Middle frontal gyrus (tissue), 1 donor: ENCODE measurements at regions not wholly inside any gene's neighbourhood (a gene's known extent, or its start where the extent isn't known, plus 50 kb on each side); places are given as distances from the start of the nearest gene placed in this dataset.
"Not testable (repeated sequence)": the region's sequence is repeated elsewhere in the genome, so short reads cannot be mapped to it uniquely, and the experiment has no call there.

Experiments
- DNase-seq: peaks from one replicate; pipeline ENCODE4 v3.0.0-alpha.2; 2015; ENCODE audit warnings: low spot score; ENCODE audit errors: extremely low spot score

DNA sequence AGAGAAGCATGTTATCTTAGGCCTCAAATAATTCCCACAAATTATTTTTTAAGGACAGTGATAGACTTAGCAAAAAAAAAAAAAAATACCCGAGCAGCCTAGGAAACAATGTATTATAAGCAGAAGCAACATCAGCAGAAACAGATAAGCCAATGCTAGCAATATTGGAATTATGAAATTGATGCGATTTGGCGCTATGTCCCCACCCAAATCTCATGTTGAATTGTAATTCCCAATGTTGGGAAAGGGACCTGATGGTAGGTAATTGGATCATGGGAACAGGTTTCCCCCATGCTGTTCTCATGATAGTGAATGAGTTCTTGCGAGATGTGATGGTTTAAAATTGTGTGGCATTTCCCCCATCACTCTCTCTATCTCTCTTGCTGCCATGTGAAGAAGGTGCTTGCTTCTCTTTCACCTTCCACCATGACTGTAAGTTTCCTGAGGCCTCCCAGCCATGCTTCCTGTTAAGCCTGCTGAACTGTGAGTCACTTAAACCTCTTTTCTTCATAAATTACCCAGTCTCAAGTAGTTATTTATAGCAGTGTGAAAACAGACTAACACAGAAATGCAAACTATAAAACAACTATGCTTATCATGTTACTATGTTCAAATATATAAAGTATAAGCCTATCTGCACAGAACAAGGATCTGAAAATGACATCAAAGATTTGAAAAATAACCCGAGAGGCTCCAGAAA, 75.6 kb upstream of the HIVEP3 start:
- no peak for DNase-seq

DNA sequence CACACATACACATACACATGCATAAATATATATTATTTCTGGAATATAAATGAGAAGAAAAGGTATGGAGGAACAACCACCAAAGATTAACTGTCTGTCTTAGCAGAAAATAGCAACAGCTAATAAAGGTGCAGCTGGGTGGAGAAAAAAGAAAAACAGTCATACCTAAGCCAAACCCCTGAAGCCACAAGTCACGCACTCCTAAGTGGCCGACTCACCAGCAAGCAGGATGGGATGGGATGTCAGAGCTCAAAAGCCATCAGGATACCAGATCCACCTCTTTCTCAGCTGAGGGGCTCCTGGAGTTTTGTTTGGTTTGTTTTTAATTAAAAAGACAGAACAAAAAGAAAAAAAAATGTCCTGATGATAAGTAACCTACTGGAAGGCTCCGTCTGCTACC, 64.7 kb upstream of the HIVEP3 start:
- DNase-seq: no peak

DNA sequence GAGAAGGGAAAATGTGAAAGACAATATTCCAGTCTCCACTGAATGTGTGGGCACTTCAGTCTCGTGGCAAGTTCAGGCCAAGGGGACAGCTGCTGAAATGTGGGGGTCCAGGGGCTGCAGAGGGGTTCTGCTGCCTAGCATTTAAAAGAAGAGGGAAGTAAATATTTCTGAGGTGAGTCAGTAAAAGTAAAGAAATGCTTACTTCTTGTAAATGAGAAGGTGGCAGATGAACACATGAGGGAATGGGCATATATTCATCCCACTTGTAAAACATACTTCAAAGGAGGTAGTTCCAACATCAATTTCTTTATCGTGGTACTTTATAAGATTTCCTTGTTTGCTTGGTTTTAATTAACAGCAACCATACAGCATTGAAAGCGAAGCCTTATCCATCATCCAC, 63.1 kb upstream of the HIVEP3 start:
- no peak for DNase-seq

DNA sequence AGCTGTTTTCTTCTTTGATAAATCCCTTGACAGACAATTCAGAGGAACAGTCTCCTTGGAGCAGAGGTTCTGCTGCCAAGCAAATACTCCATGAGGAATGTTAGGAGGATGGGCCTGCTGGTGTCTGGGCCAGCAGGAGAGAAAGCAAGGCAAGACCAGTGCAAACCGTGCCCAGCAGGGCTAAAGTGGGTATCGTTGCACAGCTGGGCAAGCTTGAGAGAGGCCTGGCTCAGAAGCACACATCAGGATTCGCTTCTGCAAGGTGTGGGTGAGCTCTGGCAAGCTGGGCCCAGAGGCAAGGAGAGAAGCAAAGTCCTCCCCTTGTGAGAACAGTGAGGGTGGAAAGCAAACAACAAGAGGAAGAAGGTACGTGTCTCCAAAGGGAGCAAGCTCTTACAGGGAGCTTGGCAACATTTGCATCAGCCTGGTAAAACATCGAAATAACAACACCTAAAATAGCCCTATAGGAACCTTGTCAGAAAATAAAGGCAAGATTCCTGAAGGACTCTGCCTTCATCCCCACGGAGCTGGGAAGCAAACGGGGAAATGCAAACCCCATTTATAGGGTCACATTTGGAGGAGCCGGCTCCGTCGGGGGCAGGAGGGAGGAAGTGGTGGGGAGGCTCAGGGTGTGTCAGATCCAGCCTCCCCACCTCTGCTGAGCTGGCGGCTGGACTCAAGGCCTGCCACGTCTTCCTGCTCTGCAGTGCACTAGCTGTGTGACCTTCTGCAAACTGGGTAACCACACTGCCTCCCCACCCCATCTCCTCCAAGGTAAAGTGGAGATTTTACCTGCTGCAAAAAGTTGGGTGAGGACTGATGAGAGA, 62.3 kb upstream of the HIVEP3 start:
- no peak for DNase-seq

- DNase-seq: no peak
Observed at GRCh38 chr1:41978986-41979385, 60.3 kb upstream of the HIVEP3 start.

DNA sequence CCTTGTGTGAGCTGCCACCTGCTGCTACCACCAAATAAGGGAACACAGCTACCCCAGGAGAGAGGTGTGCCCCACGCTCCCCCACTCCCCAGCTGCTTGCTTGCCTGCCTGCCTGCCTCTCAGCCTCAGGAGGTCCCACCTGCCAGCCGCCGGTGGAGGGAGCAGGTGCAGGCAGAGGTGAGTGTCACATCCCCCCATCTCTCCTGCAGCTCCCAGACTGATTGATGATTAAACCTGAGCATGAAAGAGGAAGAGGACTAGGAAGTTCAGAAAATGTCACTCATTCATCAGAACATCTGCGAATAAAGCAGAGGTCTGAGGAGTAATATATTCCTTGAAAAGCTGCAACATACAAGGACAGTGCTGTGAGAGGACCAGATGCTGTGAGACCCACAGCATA, 58.6 kb upstream of the HIVEP3 start:
- DNase-seq: no peak

DNA sequence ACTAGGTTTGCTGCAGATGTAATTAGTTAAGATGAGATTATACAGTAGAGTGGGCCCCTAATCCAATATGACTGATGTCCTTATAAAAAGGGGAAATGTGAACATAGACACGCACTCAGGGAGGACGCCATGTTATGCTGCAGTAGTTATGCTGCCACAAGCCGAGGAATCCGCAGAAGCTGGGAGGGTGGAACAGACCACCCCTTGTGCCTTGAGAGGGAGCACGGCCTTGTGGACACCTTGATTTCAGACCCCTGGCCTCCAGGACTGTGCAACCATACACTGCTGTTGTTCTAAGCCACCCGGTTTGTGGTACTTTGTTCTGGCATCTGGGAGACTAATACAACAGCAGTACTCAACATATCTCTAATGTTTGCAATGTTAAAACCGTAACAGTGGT, 57.9 kb upstream of the HIVEP3 start:
- no peak for DNase-seq

GRCh38 chr1:41975850-41976569, 57.3 kb upstream of the HIVEP3 start:
- no peak for DNase-seq

DNA sequence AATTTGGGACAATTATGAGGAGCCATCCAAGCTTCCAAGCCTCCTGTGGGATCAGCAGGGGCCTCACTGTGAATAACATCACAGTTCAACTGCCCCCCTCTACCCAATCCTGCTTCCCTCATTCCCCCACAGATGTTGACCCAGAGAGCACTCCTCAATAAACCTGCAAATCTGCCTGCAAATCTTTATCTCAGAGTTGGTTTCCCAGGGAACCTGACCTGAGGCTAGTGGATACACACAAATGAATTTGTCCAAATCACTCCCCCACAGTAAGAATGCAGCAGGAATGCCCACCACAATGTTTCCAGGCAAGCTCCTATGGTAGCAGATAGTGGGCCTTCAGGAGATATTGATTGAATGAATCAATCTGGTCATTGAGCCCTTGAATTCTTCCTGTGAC, 56.4 kb upstream of the HIVEP3 start:
- DNase-seq: no peak

DNA sequence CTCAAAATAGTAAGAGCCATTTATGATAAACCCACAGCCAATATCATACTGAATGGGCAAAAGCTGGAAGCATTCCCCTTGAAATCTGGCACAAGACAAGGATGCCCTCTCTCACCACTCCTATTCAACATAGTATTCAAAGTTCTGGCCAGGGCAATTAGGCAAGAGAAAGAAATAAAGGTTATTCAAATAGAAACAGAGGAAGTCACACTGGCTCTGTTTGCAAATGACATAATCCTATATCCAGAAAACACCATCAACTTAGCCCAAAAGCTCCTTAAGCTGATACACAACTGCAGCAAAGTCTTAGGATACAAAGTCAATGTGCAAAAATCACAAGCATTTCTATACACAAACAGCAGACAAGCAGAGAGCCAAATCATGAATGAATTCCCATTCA, 49.8 kb upstream of the HIVEP3 start:
- not testable (repeated sequence) for DNase-seq
